Endothelial cell of umbilical vein (primary cell): ENCODE measurements at regions not wholly inside any gene's neighbourhood (a gene's known extent, or its start where the extent isn't known, plus 50 kb on each side); places are given as distances from the start of the nearest gene placed in this dataset.

Experiments used
- BruUV-seq: library from RNA; stranded (reverse); fragments of 400-500 nt; replicated peaks from 2 replicates; lab custom pipeline; 2021; lab: Mats Ljungman, UMichigan
- CTCF ChIA-PET: fragments of 300-600, 350-600 bp; sonication (Branson Sonifier 250); formaldehyde crosslinking; loops from one replicate; lab custom pipeline; 2021; ENCODE audit warnings: antibody characterized with exemption, inconsistent platforms; lab: Charles Lee
- POLR2A ChIA-PET: fragments of 300-600, 350-600 bp; sonication (Branson Sonifier 250); formaldehyde crosslinking; loops from one replicate; lab custom pipeline; 2021; ENCODE audit warnings: antibody characterized with exemption, inconsistent platforms; lab: Charles Lee
- DNase-seq: peaks from one replicate; pipeline ENCODE4 v3.0.0-alpha.2; 2011; ENCODE audit warnings: low read depth, low spot score
- FAIRE-seq: peaks from 2 replicates; lab custom pipeline; 2011; peaks lifted over from hg19 to GRCh38; lab: Jason Lieb, UNC
- H2AFZ ChIP-seq: 2 replicates; pipeline ENCODE4 v1.6.0; 2012; ENCODE audit warnings: low read depth, low read length, control low read depth, inconsistent platforms
- H3K27ac ChIP-seq: 2 replicates; pipeline ENCODE4 v1.5.1; 2011; ENCODE audit warnings: low read depth, mild to moderate bottlenecking, control low read depth, low read length, moderate library complexity; ENCODE audit not compliant: insufficient read depth
- H3K27me3 ChIP-seq, 2 experiments: 2 replicates each; pipeline versions ENCODE4 v1.6.0 to v1.6.1; 2011; ENCODE audit warnings: low read length in 2 of 2, mixed read lengths in 1 of 2; ENCODE audit not compliant: control insufficient read depth in 2 of 2, insufficient read depth in 2 of 2
- H3K36me3 ChIP-seq, 2 experiments: 2 replicates in 1 of 2; 3 replicates in 1 of 2; pipeline ENCODE4 v1.5.1; 2011; ENCODE audit warnings: low read length in 2 of 2, mild to moderate bottlenecking in 1 of 2, moderate library complexity in 1 of 2; ENCODE audit not compliant: control insufficient read depth in 2 of 2, insufficient read depth in 2 of 2; ENCODE audit errors: extremely low read depth in 1 of 2
- H3K4me1 ChIP-seq: 3 replicates; pipeline ENCODE4 v1.5.1; 2011; ENCODE audit warnings: mild to moderate bottlenecking, low read length; ENCODE audit not compliant: control insufficient read depth, insufficient read depth; ENCODE audit errors: extremely low read depth
- H3K4me2 ChIP-seq: 2 replicates; pipeline ENCODE4 v1.6.1; 2011; ENCODE audit warnings: low read length, control low read depth, mixed read lengths; ENCODE audit not compliant: insufficient read depth
- H3K4me3 ChIP-seq, 3 experiments: fragments of 200-600 bp in 1 of 3; sonication (generic), shearing (Covaris generic) in 1 of 3; replicated peaks in 1 of 3; 2 replicates each; pipeline ENCODE4 v1.5.1; 2011 to 2016; ENCODE audit warnings: control low read depth in 3 of 3, low read length in 3 of 3, mild to moderate bottlenecking in 2 of 3, inconsistent platforms in 1 of 3, low read depth in 1 of 3, moderate library complexity in 1 of 3; ENCODE audit not compliant: insufficient read depth in 1 of 3
- H3K79me2 ChIP-seq: 2 replicates; pipeline ENCODE4 v1.6.0; 2012; ENCODE audit warnings: low read length, inconsistent platforms; ENCODE audit not compliant: control insufficient read depth, insufficient read depth
- H3K9ac ChIP-seq: replicated peaks from 2 replicates; pipeline ENCODE3; 2011; ENCODE audit warnings: low read length, control low read depth; ENCODE audit not compliant: insufficient read depth; ENCODE audit errors: extremely low read depth
- H3K9me1 ChIP-seq: replicated peaks from 3 replicates; pipeline ENCODE4 v1.6.0; 2011; ENCODE audit warnings: mild to moderate bottlenecking, low read length; ENCODE audit not compliant: control insufficient read depth, insufficient read depth; ENCODE audit errors: extremely low read depth
- H3K9me3 ChIP-seq: replicated peaks from 2 replicates; pipeline ENCODE4 v1.5.1; 2012; ENCODE audit warnings: low read length, inconsistent platforms; ENCODE audit not compliant: control insufficient read depth, insufficient read depth
- H4K20me1 ChIP-seq: replicated peaks from 2 replicates; pipeline ENCODE3; 2011; ENCODE audit warnings: mild to moderate bottlenecking, low read length; ENCODE audit not compliant: control insufficient read depth, insufficient read depth; ENCODE audit errors: extremely low read depth
- CTCF ChIP-seq, 2 donors: IDR thresholded peaks; 1 replicate in 1 of 2; 2 replicates in 1 of 2; pipeline ENCODE4 v1.5.1; 2011; ENCODE audit warnings: low read length in 2 of 2, mild to moderate bottlenecking in 2 of 2, moderate library complexity in 2 of 2, control low read depth in 1 of 2, inconsistent platforms in 1 of 2, low read depth in 1 of 2; ENCODE audit not compliant: insufficient read depth in 1 of 2; ENCODE audit errors: extremely low read depth in 1 of 2
- EZH2 ChIP-seq: IDR thresholded peaks from 2 replicates; pipeline ENCODE4 v1.6.1; 2012; ENCODE audit warnings: borderline replicate concordance, low read depth, mild to moderate bottlenecking, moderate library complexity, low read length, inconsistent platforms; ENCODE audit not compliant: severe bottlenecking
- FOS ChIP-seq: IDR thresholded peaks from 2 replicates; pipeline ENCODE4 v1.6.1; 2011; ENCODE audit warnings: mild to moderate bottlenecking, low read length, moderate library complexity, borderline replicate concordance; ENCODE audit not compliant: insufficient read depth
- GATA2 ChIP-seq: IDR thresholded peaks from 2 replicates; pipeline ENCODE4 v1.7.0; 2011; ENCODE audit warnings: low read depth, mild to moderate bottlenecking, moderate library complexity, mixed read lengths, low read length; ENCODE audit not compliant: insufficient read length, insufficient read depth
- JUN ChIP-seq: IDR thresholded peaks from 2 replicates; pipeline ENCODE4 v1.6.1; 2011; ENCODE audit warnings: borderline replicate concordance, low read depth; ENCODE audit not compliant: insufficient read length, insufficient read depth
- MAX ChIP-seq: IDR thresholded peaks from 2 replicates; pipeline ENCODE4 v1.6.1; 2011; ENCODE audit not compliant: insufficient read depth, insufficient read length
- MYC ChIP-seq: IDR thresholded peaks from one replicate; pipeline ENCODE4 v1.6.1; 2011; ENCODE audit warnings: mild to moderate bottlenecking, low read depth, low read length
- POLR2A ChIP-seq: IDR thresholded peaks from 2 replicates; pipeline ENCODE4 v1.6.1; 2012; ENCODE audit warnings: low read depth, mild to moderate bottlenecking, control low read depth, low read length
- POLR2AphosphoS5 ChIP-seq: IDR thresholded peaks from 2 replicates; pipeline ENCODE4 v1.6.1; 2012; ENCODE audit warnings: low read depth, mild to moderate bottlenecking, control low read depth, low read length, moderate library complexity; ENCODE audit not compliant: insufficient read depth
- dilution Hi-C: fragments of 300-500 bp; cut with MboI; formaldehyde crosslinking; loops from one replicate; pipeline ENCODE4 v1.15.0; 2019; ENCODE audit warnings: low sequenced_read_pairs; ENCODE audit not compliant: extremely low pct_ligation_motif_present
- intact Hi-C: fragments of 100-400 bp; cut with micrococcal nuclease; formaldehyde crosslinking; loops from one replicate; pipeline ENCODE4 v1.10.0; 2022

- no peak overlapping the region for H3K27ac ChIP-seq
- no peaks in the 10 kb centered on the region for H3K4me1 ChIP-seq
- H3K9me1 ChIP-seq, result no peaks in the 10 kb centered on the region
- no peak overlapping the region for H2AFZ ChIP-seq
- dilution Hi-C loops, result no loop called here
- H3K9me3 ChIP-seq, result no peaks in the 10 kb centered on the region
- no peaks in the 10 kb centered on the region for H3K79me2 ChIP-seq
- no peaks in the 10 kb centered on the region for H3K27me3 ChIP-seq
- H4K20me1 ChIP-seq, result no peaks in the 10 kb centered on the region
- ChIA-PET CTCF (no interaction called here), POLR2A (no interaction called here)
- H3K36me3 ChIP-seq, result no peaks in the 10 kb centered on the region
- FAIRE-seq, result peak; percentile 18
- no peak overlapping the region for H3K4me3 ChIP-seq
- H3K4me2 ChIP-seq, result no peak overlapping the region
- intact Hi-C loops, result no loop called here
- TF ChIP-seq MYC (no peak), POLR2AphosphoS5 (no peak), JUN (no peak), GATA2 (no peak), EZH2 (no peak), MAX (no peak), FOS (no peak), POLR2A (no peak), CTCF (IDR thresholded peaks at IDR 0.05; ENCODE audit: extremely low read depth in 1 of 2, insufficient read depth in 1 of 2, low read depth in 1 of 2, low read length in 2 of 2) (no peak)
- BruUV-seq, result no TSS peak
- DNase-seq, result no peak
- no peak overlapping the region for H3K9ac ChIP-seq
These were observed 617.1 kb upstream of the AMOT start for GRCh38 chrX:113457719-113458118.
